Activated T-helper 1 cell treated with anti-CD3 and anti-CD28 coated beads, Interleukin-12 subunit alpha, Interleukin-12 subunit beta, Interleukin-2, Interleukin-4 antibody, amounts not matched to agents 30 ng/mL and 10 ng/mL and 1 ng/mL, durations not matched to agents 14 hours and 24 hours and 36 hours (primary cell): ENCODE measurements at regions not wholly inside any gene's neighbourhood (a gene's known extent, or its start where the extent isn't known, plus 50 kb on each side); places are given as distances from the start of the nearest gene placed in this dataset.

Experiments used
- DNase-seq: peaks from one replicate; pipeline ENCODE4 v3.0.0; 2021; ENCODE audit warnings: low spot score
- H3K27ac Mint-ChIP-seq: one replicate; pipeline ENCODE4 v1.8.0; 2021; ENCODE audit warnings: mild to moderate bottlenecking, mixed read lengths
- H3K27me3 Mint-ChIP-seq: one replicate; pipeline ENCODE4 v1.8.0; 2022; ENCODE audit warnings: mild to moderate bottlenecking, moderate library complexity, mixed read lengths; ENCODE audit not compliant: insufficient read depth
- H3K36me3 Mint-ChIP-seq: one replicate; pipeline ENCODE4 v1.8.0; 2021; ENCODE audit warnings: low read depth, mixed read lengths
- H3K4me1 Mint-ChIP-seq: one replicate; pipeline ENCODE4 v1.8.0; 2021; ENCODE audit warnings: low read depth, mixed read lengths
- H3K4me3 Mint-ChIP-seq: one replicate; pipeline ENCODE4 v1.8.0; 2021; ENCODE audit warnings: mild to moderate bottlenecking, moderate library complexity, mixed read lengths
- H3K9me3 Mint-ChIP-seq: one replicate; pipeline ENCODE4 v1.8.0; 2021; ENCODE audit warnings: mixed read lengths
- intact Hi-C: fragments of 100-400 bp; cut with micrococcal nuclease; formaldehyde crosslinking; loops from one replicate; pipeline ENCODE4 v1.15.1; 2024

DNA sequence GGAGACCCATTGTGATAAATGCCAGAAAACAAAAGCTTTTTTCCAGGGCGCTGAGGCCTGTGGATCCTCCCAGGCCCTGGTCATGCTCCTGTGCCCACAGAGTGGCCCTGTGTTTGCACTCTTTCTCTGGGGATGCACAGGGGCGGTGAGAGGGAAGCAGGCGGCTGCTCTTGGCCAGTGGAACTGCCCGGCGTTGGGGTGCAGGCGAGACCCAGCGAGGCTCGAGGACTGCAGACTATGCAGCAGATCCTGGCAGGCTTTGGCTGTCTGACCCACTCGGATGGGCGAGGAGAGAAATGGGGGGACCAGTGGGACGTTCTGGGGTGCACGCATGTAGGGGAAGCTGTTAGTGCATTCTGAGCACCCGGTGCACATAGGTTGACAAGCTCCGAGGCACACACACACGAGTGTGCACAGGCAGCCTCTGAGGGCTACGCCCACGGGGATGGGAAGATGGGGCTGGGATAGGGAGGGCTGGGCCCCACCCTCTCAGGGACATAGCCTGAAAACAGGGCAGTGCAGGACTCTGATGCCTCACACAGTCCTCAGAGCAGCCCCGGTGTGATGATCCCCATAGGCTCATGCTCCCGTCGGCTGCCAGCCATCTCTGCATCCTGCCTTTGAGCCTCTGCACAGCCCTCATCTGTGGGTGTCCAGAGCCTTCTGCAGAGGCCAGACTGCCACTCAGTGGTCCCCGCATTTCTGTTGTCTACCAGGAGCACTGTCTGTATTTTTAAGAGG, 1233.5 kb downstream of the BRD1 start:
- intact Hi-C loops = no loop called here
- no peak overlapping the region for H3K27ac Mint-ChIP-seq

DNA sequence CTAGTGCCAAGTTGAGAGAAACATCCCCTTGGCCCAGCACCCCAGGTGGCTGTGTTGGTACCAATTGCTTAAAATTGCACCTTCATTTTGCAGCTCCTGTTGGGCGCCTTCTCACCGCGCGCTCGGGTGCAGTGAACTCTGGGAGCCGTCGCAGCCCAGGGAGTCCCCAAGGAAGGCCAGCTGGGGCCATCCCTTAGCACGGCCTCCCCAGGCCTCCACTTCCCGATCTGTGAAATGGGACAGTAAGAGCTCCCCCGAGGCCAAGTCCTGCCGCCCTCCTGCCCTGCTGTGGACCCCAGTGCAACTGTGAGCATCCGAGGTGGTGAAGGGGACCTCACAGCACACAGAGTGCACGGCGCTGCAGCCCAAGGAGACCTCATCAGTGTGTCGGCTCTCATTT, 1234.1 kb downstream of the BRD1 start:
- no peak overlapping the region for H3K27ac Mint-ChIP-seq
- intact Hi-C loops = no loop called here
- DNase-seq = no peak
- H3K4me1 Mint-ChIP-seq = no peaks in the 10 kb centered on the region
- no peaks in the 10 kb centered on the region for H3K9me3 Mint-ChIP-seq
- no peaks in the 10 kb centered on the region for H3K27me3 Mint-ChIP-seq
- H3K36me3 Mint-ChIP-seq = no peaks in the 10 kb centered on the region
- no peak overlapping the region for H3K4me3 Mint-ChIP-seq

More for the DNA sequence above, 1233.5 kb downstream of the BRD1 start:
- H3K4me3 Mint-ChIP-seq = no peak overlapping the region
- H3K36me3 Mint-ChIP-seq = no peaks in the 10 kb centered on the region
- no peaks in the 10 kb centered on the region for H3K27me3 Mint-ChIP-seq
- H3K9me3 Mint-ChIP-seq = no peaks in the 10 kb centered on the region
- no peak for DNase-seq
- H3K4me1 Mint-ChIP-seq = no peaks in the 10 kb centered on the region

DNA sequence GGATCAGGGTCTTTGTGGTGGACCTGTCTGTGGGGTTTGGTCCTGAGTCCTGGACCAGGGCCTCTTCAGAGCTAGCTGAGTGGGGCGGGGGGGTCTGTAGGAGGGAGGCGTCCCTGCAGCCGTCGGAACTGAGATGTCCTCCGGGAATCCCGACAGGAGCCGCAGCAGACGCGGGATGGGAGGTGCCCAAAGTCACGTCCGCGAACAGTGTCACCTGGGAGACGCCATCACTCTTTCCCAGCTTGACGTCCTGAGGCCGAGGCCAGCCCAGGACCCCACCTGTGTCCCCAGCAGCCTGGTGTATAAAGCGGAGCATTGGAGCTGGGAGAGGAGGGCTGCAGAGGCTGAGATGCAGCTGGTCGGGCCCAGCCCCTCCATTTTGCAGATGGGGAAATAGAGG, 1234.7 kb downstream of the BRD1 start:
- H3K4me1 Mint-ChIP-seq = no peaks in the 10 kb centered on the region
- intact Hi-C loops = no loop called here
- H3K36me3 Mint-ChIP-seq = no peaks in the 10 kb centered on the region
- H3K4me3 Mint-ChIP-seq = no peak overlapping the region
- H3K9me3 Mint-ChIP-seq = no peaks in the 10 kb centered on the region
- no peak overlapping the region for H3K27ac Mint-ChIP-seq
- no peak for DNase-seq
- H3K27me3 Mint-ChIP-seq = no peaks in the 10 kb centered on the region

DNA sequence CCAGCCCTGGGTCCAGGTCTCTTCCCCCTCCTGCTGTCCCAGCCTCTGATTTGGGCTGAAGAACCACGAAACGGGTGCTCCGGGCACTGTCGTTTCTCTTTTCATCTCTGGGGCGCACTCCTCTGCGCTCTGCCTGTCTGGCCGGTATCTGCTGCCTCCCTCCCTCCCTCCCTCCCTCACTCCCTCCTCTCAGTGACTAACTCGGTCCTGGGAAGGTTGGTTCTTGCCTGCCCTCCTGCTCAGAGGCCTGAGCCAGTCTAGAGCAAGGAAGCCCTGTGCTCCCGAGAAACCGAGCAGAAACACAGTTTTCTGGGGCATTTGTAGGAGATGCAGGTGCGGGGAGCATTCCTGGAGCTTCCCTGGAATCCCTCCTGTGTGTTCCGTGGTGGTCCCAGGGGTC, 1235.2 kb downstream of the BRD1 start:
- no peak for DNase-seq
- Mint-ChIP-seq H3K27me3 (no peaks in the 10 kb centered on the region), H3K36me3 (no peaks in the 10 kb centered on the region), H3K27ac (no peak overlapping the region), H3K4me1 (no peaks in the 10 kb centered on the region), H3K9me3 (no peaks in the 10 kb centered on the region), H3K4me3 (no peak overlapping the region)
- intact Hi-C loops = no loop called here

DNA sequence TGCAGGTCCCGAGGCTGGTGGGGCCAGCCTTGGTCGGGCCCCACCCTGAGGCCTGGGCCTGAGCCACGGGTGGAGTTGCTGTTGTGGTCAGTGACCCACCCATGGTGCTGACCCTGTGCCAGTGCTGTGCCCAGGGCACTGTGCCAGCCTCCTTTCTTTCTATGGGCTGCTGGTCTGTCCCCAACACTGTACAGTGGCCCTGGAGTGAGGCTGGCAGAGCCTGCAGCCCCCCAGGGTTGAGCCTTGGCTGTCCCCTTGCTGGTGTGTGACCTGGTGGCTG, 1235.7 kb downstream of the BRD1 start:
- DNase-seq = no peak
- no peak overlapping the region for H3K4me3 Mint-ChIP-seq
- no peak overlapping the region for H3K27ac Mint-ChIP-seq
- no peaks in the 10 kb centered on the region for H3K4me1 Mint-ChIP-seq
- no peaks in the 10 kb centered on the region for H3K27me3 Mint-ChIP-seq
- no peaks in the 10 kb centered on the region for H3K36me3 Mint-ChIP-seq
- H3K9me3 Mint-ChIP-seq = no peaks in the 10 kb centered on the region
- intact Hi-C loops = no loop called here

DNA sequence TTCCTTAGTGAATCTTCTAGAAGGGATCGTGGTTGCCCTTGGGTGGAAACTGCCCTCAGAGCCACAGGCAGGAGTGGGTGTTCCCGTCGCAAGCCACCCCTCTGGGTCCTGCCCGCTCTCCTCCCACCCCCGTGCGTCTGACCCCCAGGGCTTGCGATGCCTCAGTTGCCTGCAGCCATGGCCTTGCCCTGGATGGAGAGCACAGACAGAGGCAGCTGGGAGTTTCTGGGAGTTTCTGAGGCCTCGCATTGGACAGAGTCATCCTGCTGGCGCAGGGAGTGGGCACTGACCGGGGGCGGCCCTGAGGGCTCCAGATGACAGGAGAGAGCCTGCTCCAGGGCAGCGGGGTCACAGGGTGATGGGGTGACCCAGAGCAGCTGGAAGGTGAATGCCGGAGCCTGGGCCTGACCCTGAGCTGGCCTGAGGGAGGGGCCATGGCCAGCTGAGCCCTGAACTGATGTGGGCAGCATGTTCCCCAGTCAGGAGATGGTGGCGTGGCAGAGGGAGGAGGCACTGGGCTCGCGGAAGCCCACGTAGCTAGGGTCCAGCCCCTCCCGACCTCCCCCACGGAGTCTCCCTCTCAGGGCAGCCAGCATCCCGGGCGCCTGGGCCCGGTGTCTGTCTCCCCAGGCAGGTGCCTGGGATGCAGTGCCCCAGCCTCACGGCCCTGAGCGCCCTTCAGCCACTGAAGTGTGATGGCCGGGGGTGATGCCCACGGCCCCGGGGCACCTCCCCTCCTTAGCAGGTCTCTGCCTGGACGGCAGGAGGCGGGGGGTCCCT, 1236.2 kb downstream of the BRD1 start:
- Mint-ChIP-seq H3K9me3 (no peaks in the 10 kb centered on the region), H3K4me1 (no peaks in the 10 kb centered on the region)
- no peak for DNase-seq

DNA sequence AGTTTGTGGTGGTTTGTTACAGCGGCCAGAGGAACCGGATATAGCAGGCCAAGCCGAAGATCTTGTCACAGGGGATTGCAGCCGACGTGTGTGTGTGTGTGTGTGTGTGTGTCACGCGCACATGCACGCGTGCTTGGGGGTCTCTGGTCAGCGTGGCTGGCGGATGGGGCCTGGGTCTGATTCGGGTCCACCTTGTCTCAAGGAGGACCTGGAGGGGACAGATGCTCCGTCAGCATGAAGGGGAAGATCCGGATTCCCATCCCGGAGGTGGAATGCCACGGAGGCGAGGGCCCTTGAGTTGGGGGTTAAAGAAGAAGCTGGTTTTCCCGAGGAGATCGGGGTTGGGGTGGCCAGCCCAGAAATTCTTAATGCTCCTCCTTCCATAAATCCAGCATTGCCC, 1237.8 kb downstream of the BRD1 start:
- intact Hi-C loops = no loop called here
- Mint-ChIP-seq H3K36me3 (no peaks in the 10 kb centered on the region), H3K27ac (no peak overlapping the region), H3K4me1 (no peaks in the 10 kb centered on the region), H3K4me3 (no peak overlapping the region), H3K9me3 (no peaks in the 10 kb centered on the region), H3K27me3 (no peaks in the 10 kb centered on the region)
- DNase-seq = no peak

More for the DNA sequence above, 1236.2 kb downstream of the BRD1 start:
- Mint-ChIP-seq H3K27ac (no peak overlapping the region), H3K27me3 (no peaks in the 10 kb centered on the region), H3K36me3 (no peaks in the 10 kb centered on the region), H3K4me3 (no peak overlapping the region)
- intact Hi-C loops = no loop called here

DNA sequence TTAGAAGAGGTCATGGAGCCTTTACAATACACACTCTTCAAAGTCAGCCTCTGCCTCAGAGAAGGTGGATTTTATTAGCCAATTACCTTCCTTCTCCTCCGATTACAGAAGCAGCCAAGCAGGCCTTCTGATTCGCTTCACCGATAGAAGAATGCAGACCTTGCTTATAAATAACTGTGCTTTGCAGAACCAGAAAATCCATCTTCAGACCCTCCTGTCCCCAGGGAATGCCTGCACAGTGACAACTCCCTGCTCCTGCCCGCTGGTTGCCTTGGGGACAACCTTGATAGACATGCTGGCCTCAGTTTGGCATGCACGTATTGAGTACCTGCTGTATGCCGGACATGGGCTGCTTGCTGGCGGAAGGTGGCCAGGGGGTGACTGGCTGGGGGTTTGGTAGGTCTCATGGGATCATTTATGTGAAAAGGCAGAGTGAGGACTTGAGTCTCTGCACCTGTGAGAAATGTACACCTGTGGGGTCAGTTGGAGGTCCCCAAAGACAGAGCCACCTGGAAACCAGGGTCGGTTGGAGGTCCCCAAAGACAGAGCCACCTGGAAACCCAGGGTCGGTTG, 1238.7 kb downstream of the BRD1 start:
- H3K9me3 Mint-ChIP-seq = no peaks in the 10 kb centered on the region
- no peak for DNase-seq
- no peak overlapping the region for H3K4me3 Mint-ChIP-seq
- H3K27me3 Mint-ChIP-seq = no peaks in the 10 kb centered on the region
- no peaks in the 10 kb centered on the region for H3K36me3 Mint-ChIP-seq
- intact Hi-C loops = no loop called here
- no peaks in the 10 kb centered on the region for H3K4me1 Mint-ChIP-seq
- H3K27ac Mint-ChIP-seq = no peak overlapping the region

DNA sequence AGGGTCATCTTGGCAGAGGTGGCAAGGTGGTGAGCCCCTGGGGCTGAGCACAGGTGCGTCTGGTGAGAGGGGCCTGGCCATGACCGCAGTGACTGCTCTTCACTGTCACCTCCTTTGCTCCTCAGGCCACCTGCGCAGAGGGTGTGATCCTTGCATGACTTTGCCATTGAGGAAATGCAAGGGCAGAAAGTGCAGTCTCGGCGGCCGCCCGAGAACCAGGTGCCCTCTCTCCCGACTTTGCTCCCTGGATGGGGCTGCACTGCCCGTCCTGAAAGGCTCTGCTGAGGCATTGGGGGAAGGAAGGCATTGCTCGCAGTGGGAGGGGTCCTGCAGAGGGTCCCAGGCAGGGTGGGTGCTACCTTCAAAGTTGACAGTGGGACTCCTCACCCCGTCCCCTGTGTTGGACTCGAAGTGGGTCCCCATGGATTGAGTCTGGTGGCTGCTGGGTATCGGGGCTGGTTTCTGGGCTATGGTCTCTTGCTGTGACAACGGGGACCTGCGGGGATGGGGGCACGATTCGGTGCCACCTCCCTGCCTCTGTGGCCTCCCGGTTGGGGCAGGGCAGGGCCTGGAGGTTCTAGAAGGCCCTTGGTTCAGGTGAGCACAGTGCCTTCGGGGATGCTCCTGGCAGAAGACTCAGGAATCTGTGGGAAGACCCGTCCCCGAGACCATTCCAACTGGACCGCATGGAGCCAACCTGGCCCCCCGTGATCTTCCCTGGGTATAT, 1239.4 kb downstream of the BRD1 start:
- DNase-seq = no peak
- no peaks in the 10 kb centered on the region for H3K27me3 Mint-ChIP-seq
- no peaks in the 10 kb centered on the region for H3K4me1 Mint-ChIP-seq
- no peak overlapping the region for H3K4me3 Mint-ChIP-seq
- no peaks in the 10 kb centered on the region for H3K9me3 Mint-ChIP-seq
- intact Hi-C loops = no loop called here
- H3K36me3 Mint-ChIP-seq = no peaks in the 10 kb centered on the region
- no peak overlapping the region for H3K27ac Mint-ChIP-seq

DNA sequence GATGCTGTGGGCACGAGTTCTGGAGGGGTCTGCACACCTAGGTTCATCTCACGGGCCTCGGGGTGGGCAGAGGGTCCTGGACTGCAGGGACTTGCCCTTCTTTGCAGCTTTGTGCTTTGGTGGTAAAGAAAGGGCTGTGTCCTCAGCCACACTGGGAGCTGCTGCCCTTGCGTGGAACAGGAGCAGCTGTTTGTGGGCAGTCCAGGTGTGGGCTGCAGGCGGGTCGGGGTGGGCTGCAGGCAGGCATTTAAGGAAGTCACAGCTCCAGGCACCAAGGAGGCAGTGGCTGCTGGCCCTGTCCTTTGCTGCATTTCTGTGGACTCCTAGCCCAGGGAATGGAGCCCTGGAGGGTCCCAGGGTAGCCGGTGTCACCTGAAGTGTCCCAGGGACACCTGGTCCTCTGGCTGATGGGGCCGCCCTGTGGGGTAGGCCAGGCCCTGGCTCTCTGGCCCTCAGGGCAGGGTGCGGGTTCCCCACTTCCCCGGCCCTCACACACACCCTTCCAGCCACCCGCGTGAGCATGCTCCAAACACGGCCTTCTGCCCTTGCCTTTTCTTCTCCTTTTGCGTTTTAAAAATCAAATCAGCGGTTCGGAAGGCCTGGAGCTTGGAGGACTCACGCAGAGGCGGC, 1240.3 kb downstream of the BRD1 start:
- H3K36me3 Mint-ChIP-seq = no peaks in the 10 kb centered on the region
- no peak overlapping the region for H3K27ac Mint-ChIP-seq
- H3K4me1 Mint-ChIP-seq = no peaks in the 10 kb centered on the region
- DNase-seq = no peak
- H3K4me3 Mint-ChIP-seq = no peak overlapping the region
- intact Hi-C loops = no loop called here
- H3K9me3 Mint-ChIP-seq = no peaks in the 10 kb centered on the region
- H3K27me3 Mint-ChIP-seq = no peaks in the 10 kb centered on the region

DNA sequence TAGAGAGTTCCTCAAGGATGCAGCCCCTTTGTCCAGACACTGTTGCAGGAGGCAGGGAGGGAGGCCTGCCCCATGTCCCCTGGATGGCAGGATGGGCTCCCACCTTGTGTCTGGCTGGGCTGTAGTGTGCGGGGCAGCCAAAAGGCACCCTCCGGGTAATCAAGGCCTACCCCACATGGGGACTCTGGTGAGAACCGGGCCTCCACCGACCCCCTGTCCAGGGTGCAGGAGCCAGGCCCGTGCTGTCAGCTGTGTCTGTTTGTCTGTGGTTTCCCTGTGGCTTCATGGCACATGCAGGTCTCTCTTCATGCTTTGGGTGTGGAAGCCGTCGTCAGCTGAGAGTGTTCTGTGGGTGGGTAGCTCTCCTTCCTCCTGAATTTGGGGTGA, 1240.9 kb downstream of the BRD1 start:
- DNase-seq = no peak
- Mint-ChIP-seq H3K9me3 (no peaks in the 10 kb centered on the region), H3K36me3 (no peaks in the 10 kb centered on the region), H3K4me1 (no peaks in the 10 kb centered on the region), H3K27me3 (no peaks in the 10 kb centered on the region), H3K4me3 (no peak overlapping the region), H3K27ac (no peak overlapping the region)
- intact Hi-C loops = no loop called here

DNA sequence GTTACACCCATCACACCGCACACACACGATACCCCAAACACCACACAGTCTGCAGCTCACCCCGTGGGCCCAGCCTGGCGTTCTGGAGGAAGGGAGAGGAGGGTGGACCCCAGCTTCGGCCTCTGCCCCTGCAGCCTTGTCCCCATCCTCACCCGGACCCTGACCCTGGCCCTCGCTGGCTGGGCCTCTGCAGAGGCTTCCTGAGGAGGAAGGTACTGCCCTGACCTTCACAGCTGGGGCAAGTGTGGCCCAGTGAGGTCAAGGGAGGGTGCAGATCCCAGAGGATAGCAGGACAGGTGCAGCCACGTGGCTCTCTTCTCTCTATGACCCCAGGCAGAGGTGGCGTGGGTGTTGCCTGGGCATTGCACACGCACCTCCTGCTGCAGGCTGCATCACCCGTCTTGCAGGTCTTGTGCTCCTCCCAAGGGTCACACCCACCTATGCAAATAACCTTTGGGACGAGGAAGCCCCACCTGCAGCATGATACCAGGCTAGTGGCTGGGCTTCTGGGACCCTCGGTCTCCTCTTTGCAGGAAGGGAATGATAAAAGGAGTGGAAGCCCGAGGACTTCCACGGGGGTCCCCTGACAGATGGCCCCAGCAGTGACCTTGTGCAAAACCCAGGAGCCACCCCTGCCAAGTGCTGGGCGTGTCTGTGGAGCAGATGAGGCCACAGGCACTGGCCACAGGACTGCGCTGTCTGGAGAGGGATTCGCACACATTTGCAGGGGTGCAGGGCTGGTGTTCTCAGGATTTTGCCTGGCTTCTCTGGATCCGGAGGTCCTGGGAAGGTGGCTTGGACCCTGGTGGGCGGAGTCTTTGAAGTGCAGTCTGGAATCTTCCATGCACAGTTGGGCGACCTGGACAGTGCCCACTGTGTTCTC, 1241.5 kb downstream of the BRD1 start:
- intact Hi-C loops = no loop called here
- H3K36me3 Mint-ChIP-seq = no peaks in the 10 kb centered on the region
- no peak overlapping the region for H3K4me3 Mint-ChIP-seq
- no peak overlapping the region for H3K27ac Mint-ChIP-seq
- no peak for DNase-seq
- no peaks in the 10 kb centered on the region for H3K4me1 Mint-ChIP-seq
- no peaks in the 10 kb centered on the region for H3K9me3 Mint-ChIP-seq
- no peaks in the 10 kb centered on the region for H3K27me3 Mint-ChIP-seq
